ENCODE measurements at regions not wholly inside any gene's neighbourhood (a gene's known extent, or its start where the extent isn't known, plus 50 kb on each side); places are given as distances from the start of the nearest gene placed in this dataset.

DNA sequence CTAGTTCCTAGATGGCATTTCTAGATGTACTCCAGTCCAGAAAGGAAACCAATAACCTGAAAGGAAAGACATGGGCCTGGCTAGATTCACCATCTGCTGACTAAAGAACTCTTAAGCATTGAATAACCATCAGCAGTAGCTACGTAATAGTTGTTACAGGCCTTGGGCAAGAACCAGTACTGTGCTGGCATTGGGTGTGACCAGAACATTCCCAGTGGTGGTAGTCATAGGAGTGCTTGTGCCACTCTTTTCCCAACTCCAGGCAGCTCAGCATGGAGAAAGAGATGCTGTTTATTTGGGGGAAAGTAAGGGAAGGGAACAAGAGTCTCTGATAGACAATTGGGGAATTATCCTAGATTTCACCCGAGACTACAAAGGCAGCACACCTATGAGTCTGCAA is 333.3 kb downstream of the SLC16A7 start:
- DNase-seq = no peak

DNA sequence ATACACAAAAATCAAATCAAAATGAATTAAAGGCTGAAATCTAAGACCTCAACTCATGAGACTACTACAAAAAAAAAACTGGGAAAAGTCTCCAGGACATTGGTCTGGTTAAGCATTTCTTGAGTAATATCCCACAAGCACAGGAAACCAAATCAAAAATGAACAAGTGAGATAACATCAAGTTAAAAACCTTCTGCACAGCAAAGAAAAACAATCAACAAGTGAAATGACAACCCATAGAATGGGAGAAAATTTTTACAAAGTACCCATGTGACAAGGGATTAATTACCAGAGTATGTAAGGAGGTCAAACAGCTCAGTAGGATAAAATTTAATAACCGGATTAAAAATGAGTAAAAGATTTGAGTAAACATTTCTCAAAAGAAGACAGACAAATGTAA is 338.7 kb downstream of the SLC16A7 start:
- DNase-seq = no peak

DNA sequence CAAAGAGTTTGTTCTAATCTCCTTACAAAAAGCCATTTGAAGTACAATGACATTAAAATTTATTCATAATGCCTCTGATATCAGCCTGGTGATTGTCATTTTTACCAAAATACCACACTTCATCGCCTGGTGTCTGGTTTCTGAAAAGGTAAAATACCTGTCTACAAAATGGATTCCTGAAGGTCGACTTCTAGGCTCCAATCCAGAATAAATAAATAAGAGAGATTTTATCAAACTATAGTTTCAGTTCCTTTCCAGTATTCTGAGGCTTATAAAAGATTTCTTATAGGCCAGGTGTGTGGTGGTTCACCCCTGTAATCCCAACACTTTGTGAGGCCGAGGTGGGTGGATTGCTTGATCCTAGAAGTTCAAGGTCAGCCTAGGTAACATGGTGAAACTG is 340.7 kb downstream of the SLC16A7 start:
- DNase-seq = no peak

DNA sequence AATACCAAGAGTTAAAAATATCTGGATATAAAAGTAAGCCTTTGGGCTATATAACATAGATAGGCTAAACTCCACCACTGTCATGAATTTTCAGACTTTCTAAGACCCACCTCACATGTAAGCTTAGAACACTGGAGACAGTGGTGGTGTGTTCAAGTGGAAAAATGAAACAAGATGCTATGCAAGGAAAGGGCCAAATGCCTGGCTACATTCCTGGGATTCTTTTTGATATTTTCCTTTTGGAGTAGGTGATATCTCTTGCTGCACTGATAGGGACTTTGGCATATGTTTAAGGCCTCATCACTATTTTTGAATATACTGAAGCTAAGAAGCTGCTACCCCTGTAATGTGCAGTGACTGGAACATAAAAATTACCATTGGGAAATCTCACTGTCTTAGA is 341.3 kb downstream of the SLC16A7 start:
- no peak for DNase-seq

DNA sequence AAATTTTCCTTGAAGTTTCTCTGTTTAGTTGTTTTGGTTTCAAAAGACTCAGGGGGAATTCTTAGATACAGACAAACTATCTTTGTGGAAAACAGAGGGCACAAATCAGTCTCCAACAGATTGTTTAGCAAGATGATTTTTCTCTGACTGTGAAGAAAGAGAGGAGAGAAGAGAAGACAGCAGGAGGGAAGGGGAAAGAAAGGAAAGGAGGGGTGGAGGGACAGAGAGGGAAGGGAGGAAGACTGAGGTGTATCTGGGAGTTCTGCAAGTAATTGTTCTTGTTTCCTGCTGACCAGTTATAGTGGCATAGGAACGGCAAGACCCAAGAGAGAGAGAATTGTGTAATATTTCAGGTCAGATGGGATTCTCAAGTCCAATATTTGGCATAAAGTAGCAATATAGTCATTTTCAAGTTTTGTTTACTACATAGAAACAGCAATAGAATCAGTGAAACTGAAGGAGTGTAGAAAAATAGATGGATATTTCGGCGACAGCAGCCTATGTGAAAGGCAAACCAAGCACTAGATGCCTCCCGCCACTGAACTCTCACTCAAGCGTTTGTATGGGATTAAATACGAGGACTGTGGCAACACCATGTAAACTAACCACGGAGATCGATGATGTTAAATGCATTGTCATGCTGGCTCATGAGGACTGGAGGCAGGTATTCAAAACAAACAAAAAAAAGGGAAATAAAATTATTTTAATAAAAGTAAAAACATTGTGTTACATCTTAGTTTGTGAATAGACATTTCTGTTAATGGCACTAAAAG is 342.5 kb downstream of the SLC16A7 start:
- DNase-seq = no peak

DNA sequence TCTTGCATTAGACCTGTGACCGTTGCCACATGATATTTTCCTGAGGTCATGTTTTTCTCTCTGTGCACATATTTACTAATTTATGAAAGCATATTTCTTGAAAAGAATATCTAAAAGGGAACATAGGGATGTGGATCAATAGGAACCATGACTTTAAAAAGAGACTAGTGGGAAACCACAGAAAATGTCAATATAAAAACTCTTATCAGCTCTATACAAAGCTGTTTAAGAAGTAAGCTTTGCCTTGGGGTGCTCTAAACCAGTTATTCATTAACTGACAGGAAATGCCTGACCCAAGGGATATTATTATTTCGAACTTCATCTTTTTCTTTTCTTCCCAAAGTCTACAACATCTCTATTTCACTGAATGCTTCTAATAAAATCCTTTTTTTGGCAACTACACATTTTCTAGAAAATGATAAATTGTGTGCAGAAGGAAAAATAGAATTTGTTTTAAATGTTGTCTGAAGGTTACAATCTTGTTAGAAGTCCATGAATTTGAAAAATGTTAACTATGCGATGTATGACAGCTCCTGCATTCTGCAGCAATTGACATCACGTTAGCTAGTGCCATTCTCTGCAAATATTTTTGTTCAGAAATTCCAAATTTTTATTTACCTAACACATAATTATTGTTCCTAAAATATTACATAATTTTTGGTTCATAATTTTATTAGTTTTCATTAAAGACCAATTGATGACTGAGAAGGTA is 345.0 kb downstream of the SLC16A7 start:
- DNase-seq = no peak

DNA sequence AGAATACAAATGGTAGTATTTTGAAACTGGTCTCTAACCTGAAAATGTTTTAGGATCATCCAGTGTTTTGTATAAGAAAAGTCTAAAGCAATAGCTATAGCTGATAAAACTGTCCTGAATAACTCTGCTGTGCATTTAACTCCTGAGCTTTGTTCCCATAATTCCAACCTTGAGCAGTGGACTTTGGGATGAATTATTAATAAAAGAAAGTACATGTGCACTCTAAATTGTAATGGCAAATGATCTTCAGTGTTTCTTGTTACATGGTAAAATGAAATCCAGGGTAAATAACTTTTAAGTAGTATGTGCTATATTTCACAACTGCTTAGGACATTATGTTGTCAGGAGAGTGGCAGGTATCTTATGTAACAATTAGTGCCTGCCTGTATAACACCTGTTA is 345.6 kb downstream of the SLC16A7 start:
- DNase-seq = no peak

DNA sequence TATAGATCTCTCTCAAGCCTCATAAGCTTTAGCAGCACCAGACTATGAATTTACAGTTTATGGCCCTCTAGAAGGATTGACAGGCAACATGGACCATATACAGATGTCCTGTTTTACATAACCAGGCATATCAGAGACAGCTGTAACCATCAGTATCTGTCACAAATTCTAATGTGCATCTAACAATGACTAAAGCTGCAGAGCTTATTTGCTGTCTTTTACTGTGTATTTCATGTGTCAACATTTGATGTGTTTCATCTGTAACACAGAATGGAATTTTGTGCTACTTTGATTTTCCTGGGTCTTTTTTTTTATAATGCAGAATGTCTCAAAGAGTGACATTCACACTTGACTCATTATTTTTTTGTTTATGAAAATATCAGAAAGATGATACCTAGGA is 348.3 kb downstream of the SLC16A7 start:
- no peak for DNase-seq

DNA sequence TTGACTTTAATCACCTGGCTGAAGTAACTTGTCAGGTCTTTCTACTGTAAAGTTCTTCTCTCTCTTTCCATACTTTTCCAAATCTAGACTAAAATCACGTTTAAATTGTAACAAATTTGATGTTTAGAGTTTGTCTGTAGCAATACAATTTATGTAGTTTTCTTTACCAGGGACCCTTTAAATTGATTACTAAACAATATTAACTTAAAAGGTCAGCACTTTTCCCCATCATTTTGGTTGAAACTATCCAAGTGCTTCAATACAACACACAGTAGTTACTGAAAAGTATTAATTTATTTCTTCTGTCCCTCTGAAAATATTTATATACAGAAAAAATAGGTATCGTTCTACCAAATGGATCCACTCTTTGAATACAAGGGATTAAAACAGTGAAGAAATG is 350.8 kb downstream of the SLC16A7 start:
- DNase-seq = no peak

DNA sequence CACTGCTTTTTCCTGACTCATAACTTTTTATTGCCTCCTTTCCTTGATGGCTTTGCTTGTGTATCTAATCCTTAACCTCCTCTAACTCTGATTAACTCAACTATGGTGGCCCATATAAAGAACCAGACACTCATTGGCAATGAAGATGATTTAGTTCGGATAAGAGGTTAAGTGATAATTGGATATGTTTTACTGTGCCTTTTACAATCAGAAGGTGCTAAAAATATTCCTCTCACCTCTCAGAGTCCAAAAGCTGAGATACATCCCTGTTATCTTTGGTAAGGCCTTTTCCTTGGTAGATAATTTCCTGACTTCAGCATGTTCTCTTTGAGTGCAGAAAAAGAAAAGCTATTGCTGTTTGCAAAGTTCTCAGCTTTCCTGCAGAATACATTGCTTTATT is 367.7 kb downstream of the SLC16A7 start:
- no peak for DNase-seq

DNA sequence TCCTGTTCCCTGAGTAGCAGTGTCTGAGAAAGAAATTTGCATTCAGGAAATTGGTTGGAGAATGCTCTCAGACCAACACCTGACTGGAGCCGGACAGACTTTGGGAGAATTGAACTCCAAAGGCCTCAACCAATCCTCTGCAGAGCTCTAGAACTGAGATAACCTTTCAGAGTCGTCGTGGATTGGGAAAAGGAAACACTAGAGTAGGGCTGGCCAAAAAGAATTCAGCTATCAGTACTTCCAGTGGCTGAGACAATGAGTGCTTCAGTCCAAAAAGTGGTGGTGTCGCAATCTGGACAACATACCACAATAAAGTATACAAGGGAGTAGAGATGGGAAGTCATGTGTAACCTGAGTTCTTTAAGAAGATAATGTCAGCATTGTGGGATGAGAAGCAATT is 377.1 kb downstream of the SLC16A7 start:
- no peak for DNase-seq

DNA sequence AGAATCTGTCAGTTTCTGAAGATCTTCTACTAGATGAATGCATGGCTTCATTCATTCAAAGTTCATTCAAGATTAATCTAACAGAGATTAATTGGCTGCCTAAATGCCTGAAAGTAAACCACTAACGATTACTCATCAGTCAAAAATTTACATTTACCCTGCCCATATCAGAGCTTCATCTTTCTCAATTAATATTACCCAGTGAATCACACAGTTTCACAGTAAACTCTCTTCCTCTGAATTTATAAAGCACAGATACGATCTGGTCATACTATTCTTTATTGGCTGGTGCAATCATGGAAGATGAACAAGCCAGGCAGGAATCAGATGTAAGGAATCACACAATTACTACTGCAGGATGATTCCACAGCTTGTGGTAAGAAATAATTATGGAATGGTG is 377.7 kb downstream of the SLC16A7 start:
- no peak for DNase-seq

DNA sequence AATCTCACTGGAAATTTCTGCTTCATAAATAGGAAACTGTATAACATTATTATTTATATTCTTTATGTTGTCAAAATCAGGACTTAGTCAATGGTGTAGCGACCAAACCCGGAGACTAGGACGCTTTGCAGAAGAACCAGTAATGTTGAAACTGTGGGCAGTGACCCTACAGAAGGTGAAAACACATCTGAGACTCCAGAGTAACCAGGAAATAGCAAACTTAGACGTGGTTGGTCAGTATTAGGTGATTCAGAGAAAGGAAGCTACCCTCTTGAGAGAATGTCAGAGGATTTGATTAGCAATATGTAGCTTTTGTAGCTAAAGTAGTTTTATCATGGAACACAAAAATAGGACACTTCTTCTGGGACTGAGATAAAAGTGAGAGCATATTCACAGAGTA is 381.9 kb downstream of the SLC16A7 start:
- DNase-seq = no peak

DNA sequence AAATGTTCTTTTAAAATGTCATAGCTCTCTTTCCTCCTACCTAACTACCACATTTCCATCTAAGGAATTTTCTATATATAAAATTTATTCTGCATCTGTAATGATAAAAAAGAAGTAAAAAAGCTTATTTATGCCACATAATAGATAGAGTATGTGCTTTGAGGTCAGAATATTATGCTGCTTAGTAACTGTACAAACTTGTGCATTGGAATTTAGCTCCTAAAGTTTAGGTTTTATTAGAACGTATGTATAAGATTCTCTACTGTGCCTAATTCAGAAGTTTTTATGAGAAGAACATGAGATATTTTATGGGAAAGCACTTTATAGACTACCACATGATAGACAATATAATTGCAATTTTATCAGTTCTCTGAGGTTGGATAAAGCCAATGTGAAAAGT is 384.6 kb downstream of the SLC16A7 start:
- DNase-seq = no peak

DNA sequence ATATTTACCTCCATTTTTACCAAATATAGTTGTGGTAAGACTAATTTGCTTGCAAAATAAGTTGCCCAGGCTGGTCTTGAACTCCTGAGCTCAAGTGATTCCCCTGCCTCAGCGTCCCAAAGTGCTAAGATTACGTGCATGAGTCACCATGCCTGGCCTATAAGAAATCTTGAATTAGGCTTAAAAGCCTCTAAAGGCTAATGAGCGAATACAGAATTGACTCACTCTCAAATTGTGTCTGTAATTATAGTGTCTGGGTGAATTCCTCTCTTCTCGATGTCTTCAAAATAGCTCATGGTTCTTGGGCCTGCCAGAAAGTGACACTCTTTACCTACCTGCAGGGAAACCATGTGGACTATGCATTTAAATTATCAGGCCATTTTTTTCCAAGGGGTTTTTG is 403.5 kb downstream of the SLC16A7 start:
- no peak for DNase-seq

DNA sequence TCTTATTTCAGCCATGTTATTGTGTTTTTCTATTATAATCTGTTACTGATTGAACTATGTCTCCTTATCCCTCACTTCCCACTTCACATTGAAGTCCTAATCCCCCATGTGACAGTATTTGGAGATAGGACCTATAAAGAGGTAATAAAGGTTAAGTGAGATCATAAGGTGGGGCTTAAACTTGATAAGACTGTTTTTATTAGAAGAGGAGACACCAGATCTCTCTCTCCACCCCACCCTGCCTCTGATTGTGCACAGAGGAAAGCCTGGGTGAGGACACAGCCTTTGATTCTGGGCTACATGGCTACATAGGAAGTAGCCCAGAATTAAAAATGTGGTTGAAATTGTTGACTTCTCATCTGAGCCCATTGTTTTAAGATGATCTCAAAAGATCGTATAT is 414.7 kb downstream of the SLC16A7 start:
- no peak for DNase-seq

DNA sequence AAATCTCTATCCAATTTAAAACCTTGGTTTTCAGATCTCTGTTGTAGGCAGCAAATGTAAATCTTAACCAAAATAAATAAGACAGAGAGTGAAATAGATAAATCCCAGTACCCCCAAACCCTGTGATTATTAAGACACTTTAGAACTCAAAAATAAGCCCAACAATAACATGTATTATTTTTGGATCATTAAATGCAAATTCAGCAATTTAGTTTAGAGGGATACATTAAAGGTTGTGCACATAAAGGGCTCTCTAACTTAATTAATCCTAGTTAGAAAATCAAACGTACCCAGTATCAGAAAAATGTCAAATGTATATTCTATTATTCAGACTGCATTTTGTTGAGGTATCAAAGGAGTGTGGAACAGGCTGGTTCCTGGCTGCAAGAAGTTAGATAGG is 416.8 kb downstream of the SLC16A7 start:
- no peak for DNase-seq

DNA sequence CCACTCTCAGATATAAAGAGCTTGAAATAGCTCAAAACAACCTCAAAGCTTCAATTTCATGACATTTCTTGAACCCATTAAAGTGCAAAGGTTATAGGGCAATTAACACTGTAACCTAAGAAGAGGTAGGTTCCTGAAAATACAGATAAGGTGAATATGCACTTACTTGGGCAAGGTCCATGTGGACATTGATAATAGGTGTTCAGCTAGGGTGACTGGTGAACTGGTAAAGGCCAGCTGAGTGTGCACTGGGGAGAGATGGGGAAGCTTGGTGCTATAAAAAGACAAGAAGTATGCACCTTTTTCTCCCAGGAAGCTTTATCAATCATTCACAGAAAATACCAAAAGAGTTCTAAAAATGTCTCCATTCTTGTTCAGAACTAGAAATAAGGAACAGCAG is 418.6 kb downstream of the SLC16A7 start:
- DNase-seq = no peak

DNA sequence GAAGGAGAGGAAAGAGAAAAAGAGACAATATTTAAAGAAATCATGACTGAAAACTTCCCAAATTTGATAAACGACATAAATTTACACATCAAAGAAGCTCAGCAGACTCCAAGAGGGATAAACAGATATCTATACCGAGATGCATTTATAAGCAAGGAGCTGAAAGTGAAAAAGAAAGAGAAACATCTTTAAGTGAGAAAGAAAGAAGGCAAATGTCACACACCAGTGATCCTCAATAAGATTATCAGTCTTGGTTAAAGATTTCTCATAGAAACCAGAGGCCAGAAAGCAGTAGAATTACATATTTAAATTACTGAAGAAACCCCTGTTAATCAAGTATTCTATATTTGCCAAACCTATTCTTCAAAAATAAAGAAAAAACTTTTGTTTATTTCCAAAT is 424.2 kb downstream of the SLC16A7 start:
- no peak for DNase-seq

DNA sequence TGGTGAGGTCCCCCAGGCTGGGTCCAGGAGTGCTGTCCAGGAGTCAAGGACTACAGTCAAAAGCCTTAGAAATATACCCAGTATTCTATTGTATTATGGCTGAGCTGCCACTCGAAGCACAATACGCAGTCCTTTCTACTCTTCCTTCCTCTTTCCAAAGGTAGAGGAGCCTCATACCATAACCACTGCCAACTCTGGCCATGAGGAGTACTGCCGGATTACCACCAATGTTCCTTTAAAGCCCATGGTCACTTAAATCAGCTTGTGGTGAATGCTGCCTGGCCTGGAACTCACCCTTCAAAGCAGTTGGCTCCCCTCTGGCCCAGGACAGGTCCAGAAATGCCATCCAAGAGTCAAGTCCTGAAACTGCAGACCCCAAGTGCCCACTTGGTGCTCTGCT is 425.4 kb downstream of the SLC16A7 start:
- no peak for DNase-seq

DNA sequence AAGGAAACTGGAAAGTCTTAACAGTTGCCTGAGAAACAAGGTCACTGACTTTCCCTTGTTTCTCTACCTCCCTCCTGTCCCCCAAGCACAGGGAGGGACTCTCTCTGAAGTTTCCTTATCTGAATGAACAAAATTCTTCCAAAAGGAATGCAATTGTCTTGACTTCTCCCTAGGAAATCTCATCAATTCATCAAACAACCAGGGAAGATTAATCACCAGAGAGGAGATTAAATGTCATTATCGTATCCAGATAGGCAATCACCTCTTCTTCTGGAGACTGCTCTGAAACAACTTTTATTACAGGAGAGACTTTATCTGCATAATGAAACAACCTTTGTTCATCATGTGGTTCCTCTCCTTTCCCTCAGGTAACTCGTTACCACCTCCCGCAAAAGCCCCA is 431.4 kb downstream of the SLC16A7 start:
- DNase-seq = no peak

DNA sequence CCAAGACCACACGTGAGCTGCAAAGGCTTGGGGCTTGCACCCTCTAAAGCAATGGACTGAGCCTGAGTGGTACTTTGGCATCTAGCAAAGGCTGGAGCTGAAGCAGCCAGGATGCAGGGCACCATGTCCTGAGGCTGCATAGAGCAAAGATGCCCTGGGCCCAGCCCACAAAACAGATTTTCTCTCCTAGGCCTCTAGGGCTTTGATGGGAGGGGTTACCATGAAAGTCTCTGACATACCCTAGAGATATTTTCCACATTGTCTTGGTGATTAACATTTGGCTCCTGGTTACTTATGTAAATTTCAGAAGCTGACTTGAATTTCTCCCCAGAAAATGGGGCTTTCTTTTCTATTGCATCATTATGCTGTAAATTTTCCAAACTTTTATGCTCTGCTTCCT is 438.3 kb downstream of the SLC16A7 start:
- no peak for DNase-seq

DNA sequence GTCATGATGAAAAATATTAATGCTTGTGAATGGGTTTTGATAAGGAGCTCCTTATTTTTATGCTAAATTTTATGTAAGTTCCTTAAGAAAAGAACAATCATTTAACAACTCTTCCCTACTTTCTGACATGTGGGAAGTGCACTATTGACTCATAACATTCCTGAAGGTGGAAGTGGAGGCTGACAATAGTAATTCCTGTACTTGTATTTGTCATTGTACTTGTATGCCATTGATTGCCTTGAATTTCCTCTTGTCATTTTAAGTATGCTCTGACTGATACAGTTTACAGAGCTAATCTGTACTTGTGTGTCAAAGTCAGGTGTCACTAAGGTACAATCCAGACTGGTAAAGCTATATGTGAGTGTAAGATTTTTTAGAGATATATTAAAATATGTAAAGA is 440.0 kb downstream of the SLC16A7 start:
- DNase-seq = no peak

DNA sequence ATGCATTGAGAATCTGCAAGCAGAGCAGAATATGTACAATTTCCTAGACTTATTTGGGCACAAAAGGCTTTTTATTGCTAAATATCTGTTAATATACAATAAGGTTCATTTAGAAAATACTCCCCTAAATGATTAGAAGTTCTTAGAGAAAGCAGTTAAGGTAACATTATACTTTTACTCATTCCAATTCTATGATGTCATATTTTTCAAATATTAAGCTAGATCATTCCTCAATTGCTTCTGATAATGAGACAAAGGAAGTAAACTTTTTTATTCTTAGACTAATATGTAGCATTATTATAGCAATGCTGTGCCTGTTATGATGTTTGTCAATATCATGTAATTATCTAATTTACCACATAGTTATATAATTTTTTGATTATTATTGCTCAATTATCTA is 447.0 kb downstream of the SLC16A7 start:
- no peak for DNase-seq

DNA sequence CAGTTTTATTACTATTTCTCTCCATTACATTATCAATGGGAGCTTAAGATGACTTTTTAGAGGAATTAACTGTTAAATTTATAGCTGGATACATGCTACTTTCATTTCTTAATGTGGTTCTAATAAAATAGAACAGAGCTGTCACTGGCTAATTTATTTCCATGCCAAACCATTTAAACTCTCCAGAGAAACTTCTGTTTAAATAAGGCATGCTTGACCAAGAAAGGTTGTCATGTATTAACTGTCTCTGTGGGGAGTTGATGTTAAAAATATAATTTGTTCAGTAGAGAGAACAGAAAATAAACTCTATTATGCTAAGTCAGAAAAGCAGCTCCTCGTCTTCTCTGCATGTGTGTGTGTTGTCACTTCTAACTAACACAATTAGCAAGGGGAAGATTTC is 447.4 kb downstream of the SLC16A7 start:
- no peak for DNase-seq

Data from inflammatory macrophage treated with lipopolysaccharide for 1 hour (primary cell).